ENCODE measurements at regions not wholly inside any gene's neighbourhood (a gene's known extent, or its start where the extent isn't known, plus 50 kb on each side); places are given as distances from the start of the nearest gene placed in this dataset.

GRCh38 chr18:39648616-39649015 lies 2083.0 kb upstream of the CELF4 start:
- DNase-seq (ENCODE audit: low spot score): no peak

- DNase-seq (ENCODE audit: low spot score): no peak
Observed at GRCh38 chr18:39647627-39648534, 2082.3 kb upstream of the CELF4 start.

GRCh38 chr18:39638224-39638623 lies 2072.6 kb upstream of the CELF4 start:
- DNase-seq (ENCODE audit: low spot score): no peak

GRCh38 chr18:39636931-39637330 lies 2071.3 kb upstream of the CELF4 start:
- no peak for DNase-seq (ENCODE audit: low spot score)

GRCh38 chr18:39635966-39636365 lies 2070.4 kb upstream of the CELF4 start:
- DNase-seq (ENCODE audit: low spot score): no peak

GRCh38 chr18:39635192-39635591 lies 2069.6 kb upstream of the CELF4 start:
- no peak for DNase-seq (ENCODE audit: low spot score)

- DNase-seq (ENCODE audit: low spot score): no peak
Observed at GRCh38 chr18:39627936-39628335, 2062.3 kb upstream of the CELF4 start.

GRCh38 chr18:39624961-39625360 lies 2059.4 kb upstream of the CELF4 start:
- DNase-seq (ENCODE audit: low spot score): no peak

GRCh38 chr18:39622431-39622830 lies 2056.8 kb upstream of the CELF4 start:
- DNase-seq (ENCODE audit: low spot score): no peak

- no peak for DNase-seq (ENCODE audit: low spot score)
Observed at GRCh38 chr18:39620551-39621168, 2055.1 kb upstream of the CELF4 start.

- no peak for DNase-seq (ENCODE audit: low spot score)
Observed at GRCh38 chr18:39618265-39619003, 2052.8 kb upstream of the CELF4 start.

- DNase-seq (ENCODE audit: low spot score): no peak
Observed at GRCh38 chr18:39611381-39612100, 2045.9 kb upstream of the CELF4 start.

GRCh38 chr18:39607034-39607433 lies 2041.4 kb upstream of the CELF4 start:
- no peak for DNase-seq (ENCODE audit: low spot score)

GRCh38 chr18:39604836-39605235 lies 2039.2 kb upstream of the CELF4 start:
- no peak for DNase-seq (ENCODE audit: low spot score)

- no peak for DNase-seq (ENCODE audit: low spot score)
Observed at GRCh38 chr18:39602131-39602530, 2036.5 kb upstream of the CELF4 start.

GRCh38 chr18:39600894-39601293 lies 2035.3 kb upstream of the CELF4 start:
- DNase-seq (ENCODE audit: low spot score): no peak

GRCh38 chr18:39599251-39599650 lies 2033.7 kb upstream of the CELF4 start:
- no peak for DNase-seq (ENCODE audit: low spot score)

GRCh38 chr18:39596891-39597290 lies 2031.3 kb upstream of the CELF4 start:
- DNase-seq (ENCODE audit: low spot score): no peak

- DNase-seq (ENCODE audit: low spot score): no peak
Observed at GRCh38 chr18:39596221-39596620, 2030.6 kb upstream of the CELF4 start.

GRCh38 chr18:39594206-39594605 lies 2028.6 kb upstream of the CELF4 start:
- no peak for DNase-seq (ENCODE audit: low spot score)

- DNase-seq (ENCODE audit: low spot score): no peak
Observed at GRCh38 chr18:39591649-39592048, 2026.1 kb upstream of the CELF4 start.
